SK-N-SH (cell line): ENCODE measurements at regions not wholly inside any gene's neighbourhood (a gene's known extent, or its start where the extent isn't known, plus 50 kb on each side); places are given as distances from the start of the nearest gene placed in this dataset.

Experiments
- CTCF ChIP-seq: fragments of 200-600 bp; sonication (generic); IDR thresholded peaks from 2 replicates; pipeline ENCODE4 v1.6.1; 2017; ENCODE audit warnings: antibody characterized with exemption, mild to moderate bottlenecking, moderate library complexity
- ELF1 ChIP-seq: IDR thresholded peaks from 2 replicates; pipeline ENCODE4 v1.4.0; 2012
- EZH2phosphoT487 ChIP-seq: fragments of 200-600 bp; sonication (generic); IDR thresholded peaks from 2 replicates; pipeline ENCODE4 v1.6.1; 2017; ENCODE audit warnings: low read depth, mixed run types, mild to moderate bottlenecking, antibody characterized with exemption, moderate library complexity, borderline replicate concordance
- FOXM1 ChIP-seq: IDR thresholded peaks from 2 replicates; pipeline ENCODE4 v1.4.0; 2012; ENCODE audit warnings: low read depth, mild to moderate bottlenecking
- NFIC ChIP-seq: IDR thresholded peaks from 2 replicates; pipeline ENCODE4 v1.4.0; 2012; ENCODE audit warnings: borderline replicate concordance
- POLR2AphosphoS5 ChIP-seq: IDR thresholded peaks from 2 replicates; pipeline ENCODE4 v1.6.1; 2012; ENCODE audit warnings: low read depth, low read length
- REST ChIP-seq: IDR thresholded peaks from 2 replicates; pipeline ENCODE4 v1.6.1; 2012; ENCODE audit warnings: mild to moderate bottlenecking, low read depth, low read length, moderate library complexity
- SIN3A ChIP-seq: IDR thresholded peaks from 2 replicates; pipeline ENCODE4 v1.6.1; 2012; ENCODE audit warnings: low read depth, mild to moderate bottlenecking, low read length, moderate library complexity, borderline replicate concordance
- SMC3 ChIP-seq: IDR thresholded peaks from 2 replicates; pipeline ENCODE4 v1.6.1; 2012; ENCODE audit warnings: low read depth, low read length, improper control_type of control experiment
- USF2 ChIP-seq: fragments of 150-350 bp; IDR thresholded peaks from 2 replicates; pipeline ENCODE4 v1.6.1; 2017; ENCODE audit warnings: antibody characterized with exemption, low read length, low read depth, borderline replicate concordance
- YY1 ChIP-seq: IDR thresholded peaks from 2 replicates; pipeline ENCODE4 v1.4.0; 2012; ENCODE audit warnings: low read depth, mild to moderate bottlenecking
- TF ChIP-seq, protein P1 (sequence below): IDR thresholded peaks from 2 replicates; pipeline ENCODE4 v1.4.0; 2012; ENCODE audit warnings: low read depth

- no peak for TF ChIP-seq FOXM1
- TF ChIP-seq YY1 = no peak
- no peak for TF ChIP-seq NFIC
- TF ChIP-seq CTCF = no peak
- no peak for TF ChIP-seq SIN3A
- no peak for TF ChIP-seq REST
- TF ChIP-seq EZH2phosphoT487 = no peak
- TF ChIP-seq SMC3 = no peak
- no peak for TF ChIP-seq POLR2AphosphoS5
- TF ChIP-seq USF2 = no peak
- no peak for TF ChIP-seq ELF1
- TF ChIP-seq, protein P1, sequence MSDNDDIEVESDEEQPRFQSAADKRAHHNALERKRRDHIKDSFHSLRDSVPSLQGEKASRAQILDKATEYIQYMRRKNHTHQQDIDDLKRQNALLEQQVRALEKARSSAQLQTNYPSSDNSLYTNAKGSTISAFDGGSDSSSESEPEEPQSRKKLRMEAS = no peak
Observed at GRCh38 chr2:122378521-122378920, 623.1 kb downstream of the TSN start.
